ENCODE measurements at regions not wholly inside any gene's neighbourhood (a gene's known extent, or its start where the extent isn't known, plus 50 kb on each side); places are given as distances from the start of the nearest gene placed in this dataset.

- TF ChIP-seq TAF1 (IDR thresholded peaks at IDR 0.05; ENCODE audit: borderline replicate concordance, low read depth, low read length) = no peak
- TF ChIP-seq POLR2AphosphoS5 (IDR thresholded peaks at IDR 0.05; ENCODE audit: low read depth, low read length) = no peak
- TF ChIP-seq POLR2A (IDR thresholded peaks at IDR 0.05; ENCODE audit: low read depth, low read length) = no peak
Observed at GRCh38 chr1:105436589-105437259, 1619.8 kb upstream of the PRMT6 start.
